ENCODE measurements at regions not wholly inside any gene's neighbourhood (a gene's known extent, or its start where the extent isn't known, plus 50 kb on each side); places are given as distances from the start of the nearest gene placed in this dataset.

GRCh38 chr2:217724471-217724870, 278.3 kb downstream of the TNS1 start:
- in situ Hi-C loops (cut with HindIII; ENCODE audit: low sequenced_read_pairs): no loop called here
- no peak for DNase-seq (ENCODE audit: low spot score)

GRCh38 chr2:217723981-217724380, 278.8 kb downstream of the TNS1 start:
- in situ Hi-C loops (cut with HindIII; ENCODE audit: low sequenced_read_pairs): no loop called here
- DNase-seq (ENCODE audit: low spot score): no peak

- in situ Hi-C loops (cut with HindIII; ENCODE audit: low sequenced_read_pairs): no loop called here
- no peak for DNase-seq (ENCODE audit: low spot score)
Measured at GRCh38 chr2:217722883-217723472, 279.8 kb downstream of the TNS1 start.

- DNase-seq (ENCODE audit: low spot score): no peak
- in situ Hi-C loops (cut with HindIII; ENCODE audit: low sequenced_read_pairs): no loop called here
Measured at GRCh38 chr2:217717646-217718045, 285.1 kb downstream of the TNS1 start.

- DNase-seq (ENCODE audit: low spot score): no peak
- in situ Hi-C loops (cut with HindIII; ENCODE audit: low sequenced_read_pairs): no loop called here
Measured at GRCh38 chr2:217715484-217715883, 287.3 kb downstream of the TNS1 start.

GRCh38 chr2:217714287-217714751, 288.5 kb downstream of the TNS1 start:
- peak; percentile 27 for DNase-seq (ENCODE audit: low spot score)
- in situ Hi-C loops (cut with HindIII; ENCODE audit: low sequenced_read_pairs): no loop called here

GRCh38 chr2:217713395-217714286, 289.2 kb downstream of the TNS1 start:
- DNase-seq (ENCODE audit: low spot score): peak; percentile 86
- in situ Hi-C loops (cut with HindIII; ENCODE audit: low sequenced_read_pairs): no loop called here

GRCh38 chr2:217712431-217712830, 290.4 kb downstream of the TNS1 start:
- peak; percentile 7 for DNase-seq (ENCODE audit: low spot score)
- in situ Hi-C loops (cut with HindIII; ENCODE audit: low sequenced_read_pairs): no loop called here

GRCh38 chr2:217711188-217711587, 291.6 kb downstream of the TNS1 start:
- peak; percentile 16 for DNase-seq (ENCODE audit: low spot score)
- in situ Hi-C loops (cut with HindIII; ENCODE audit: low sequenced_read_pairs): no loop called here

- in situ Hi-C loops (cut with HindIII; ENCODE audit: low sequenced_read_pairs): no loop called here
Measured at GRCh38 chr2:217710211-217710765, 292.5 kb downstream of the TNS1 start.

GRCh38 chr2:217709478-217710210, 293.2 kb downstream of the TNS1 start:
- DNase-seq (ENCODE audit: low spot score): no peak
- in situ Hi-C loops (cut with HindIII; ENCODE audit: low sequenced_read_pairs): no loop called here

More at GRCh38 chr2:217710211-217710765, 292.5 kb downstream of the TNS1 start:
- DNase-seq (ENCODE audit: low spot score): no peak

- peak; percentile 78 for DNase-seq (ENCODE audit: low spot score)
- in situ Hi-C loops (cut with HindIII; ENCODE audit: low sequenced_read_pairs): no loop called here
Measured at GRCh38 chr2:217707131-217707611, 295.6 kb downstream of the TNS1 start.

GRCh38 chr2:217706513-217706912, 296.3 kb downstream of the TNS1 start:
- DNase-seq (ENCODE audit: low spot score): no peak
- in situ Hi-C loops (cut with HindIII; ENCODE audit: low sequenced_read_pairs): no loop called here

GRCh38 chr2:217706095-217706494, 296.7 kb downstream of the TNS1 start:
- in situ Hi-C loops (cut with HindIII; ENCODE audit: low sequenced_read_pairs): no loop called here

GRCh38 chr2:217705461-217705860, 297.3 kb downstream of the TNS1 start:
- in situ Hi-C loops (cut with HindIII; ENCODE audit: low sequenced_read_pairs): no loop called here
- no peak for DNase-seq (ENCODE audit: low spot score)

More at GRCh38 chr2:217706095-217706494, 296.7 kb downstream of the TNS1 start:
- no peak for DNase-seq (ENCODE audit: low spot score)

- in situ Hi-C loops (cut with HindIII; ENCODE audit: low sequenced_read_pairs): no loop called here
- DNase-seq (ENCODE audit: low spot score): no peak
Measured at GRCh38 chr2:217703999-217704398, 298.8 kb downstream of the TNS1 start.

- peak; percentile 37 for DNase-seq (ENCODE audit: low spot score)
- in situ Hi-C loops (cut with HindIII; ENCODE audit: low sequenced_read_pairs): no loop called here
Measured at GRCh38 chr2:217703102-217703501, 299.7 kb downstream of the TNS1 start.

- DNase-seq (ENCODE audit: low spot score): no peak
- in situ Hi-C loops (cut with HindIII; ENCODE audit: low sequenced_read_pairs): no loop called here
Measured at GRCh38 chr2:217701622-217702021, 301.2 kb downstream of the TNS1 start.

GRCh38 chr2:217698691-217699090, 304.1 kb downstream of the TNS1 start:
- no peak for DNase-seq (ENCODE audit: low spot score)
- in situ Hi-C loops (cut with HindIII; ENCODE audit: low sequenced_read_pairs): no loop called here

Measured in G401 (cell line).